ENCODE measurements at regions not wholly inside any gene's neighbourhood (a gene's known extent, or its start where the extent isn't known, plus 50 kb on each side); places are given as distances from the start of the nearest gene placed in this dataset.

GRCh38 chr5:152269533-152269932 lies 135.5 kb downstream of the NMUR2 start:
- no peak for TF ChIP-seq CTCF (IDR thresholded peaks at IDR 0.05 in 2 of 3, conservative IDR thresholded peaks at IDR 0.05 in 1 of 3; ENCODE audit: borderline replicate concordance in 1 of 3, insufficient read depth in 1 of 3, low read depth in 2 of 3, low read length in 2 of 3)
- TF ChIP-seq YY1 (IDR thresholded peaks at IDR 0.05; ENCODE audit: extremely low read depth, insufficient replicate concordance, low read depth, low read length) = no peak
- no peak for TF ChIP-seq ZBTB33 (IDR thresholded peaks at IDR 0.05; ENCODE audit: extremely low read depth, insufficient replicate concordance, low read length)

Measured in HCT116 (cell line).